H1 (cell line): ENCODE measurements at regions not wholly inside any gene's neighbourhood (a gene's known extent, or its start where the extent isn't known, plus 50 kb on each side); places are given as distances from the start of the nearest gene placed in this dataset.
"Not testable (repeated sequence)": the region's sequence is repeated elsewhere in the genome, so short reads cannot be mapped to it uniquely, and the experiment has no call there.

ENCODE experiments used
- BCL11A ChIP-seq, 2 experiments: IDR thresholded peaks; one replicate each; pipeline ENCODE4 v1.6.1; 2011; ENCODE audit warnings: low read depth in 2 of 2, low read length in 2 of 2, mild to moderate bottlenecking in 2 of 2
- CEBPB ChIP-seq: IDR thresholded peaks from 2 replicates; pipeline ENCODE4 v1.6.1; 2012; ENCODE audit warnings: low read depth, low read length
- CTCF ChIP-seq, 3 experiments: IDR thresholded peaks; 1 replicate in 2 of 3; 2 replicates in 1 of 3; pipeline versions ENCODE4 v1.5.1 to v1.6.1; 2011; ENCODE audit warnings: low read length in 3 of 3, mild to moderate bottlenecking in 3 of 3, inconsistent platforms in 2 of 3, low read depth in 1 of 3, moderate library complexity in 1 of 3; ENCODE audit not compliant: insufficient read depth in 1 of 3; ENCODE audit errors: control extremely low read depth in 1 of 3
- E2F6 ChIP-seq: IDR thresholded peaks from 2 replicates; pipeline ENCODE4 v1.6.1; 2012; ENCODE audit warnings: inconsistent platforms
- EP300 ChIP-seq, 2 experiments: IDR thresholded peaks; 1 replicate in 1 of 2; 2 replicates in 1 of 2; pipeline ENCODE4 v1.6.1; 2011 to 2012; ENCODE audit warnings: low read depth in 2 of 2, low read length in 2 of 2, mild to moderate bottlenecking in 2 of 2, borderline replicate concordance in 1 of 2, inconsistent platforms in 1 of 2, moderate library complexity in 1 of 2
- GABPA ChIP-seq: IDR thresholded peaks from 2 replicates; pipeline ENCODE4 v1.6.1; 2011; ENCODE audit warnings: mild to moderate bottlenecking, low read length, moderate library complexity, borderline replicate concordance; ENCODE audit not compliant: insufficient read depth
- KDM1A ChIP-seq: fragments of 200-600, 300-600 bp; sonication (generic); IDR thresholded peaks from 2 replicates; pipeline ENCODE4 v1.7.1; 2016; ENCODE audit warnings: mild to moderate bottlenecking, low read length, borderline replicate concordance
- RAD21 ChIP-seq, 2 experiments: IDR thresholded peaks in 1 of 2; conservative IDR thresholded peaks in 1 of 2; 2 replicates each; pipeline ENCODE4 v1.6.1; 2011; ENCODE audit warnings: low read depth in 2 of 2, low read length in 2 of 2, improper control_type of control experiment in 1 of 2, inconsistent platforms in 1 of 2, mild to moderate bottlenecking in 1 of 2, moderate library complexity in 1 of 2
- RBBP5 ChIP-seq: IDR thresholded peaks from 2 replicates; pipeline ENCODE4 v1.7.1; 2012; ENCODE audit warnings: low read depth, mild to moderate bottlenecking, inconsistent platforms, low read length, moderate library complexity, borderline replicate concordance
- RNF2 ChIP-seq: fragments of 200-900, 300-1000 bp; sonication (generic); IDR thresholded peaks from 2 replicates; pipeline ENCODE4 v1.7.1; 2016; ENCODE audit warnings: borderline replicate concordance, low read depth, mild to moderate bottlenecking, antibody characterized with exemption, low read length; ENCODE audit not compliant: poor library complexity, severe bottlenecking; ENCODE audit errors: missing control alignments
- SIX5 ChIP-seq: IDR thresholded peaks from 2 replicates; pipeline ENCODE4 v1.6.1; 2011; ENCODE audit warnings: mild to moderate bottlenecking, low read depth, low read length
- SP2 ChIP-seq: IDR thresholded peaks from 2 replicates; pipeline ENCODE4 v1.6.1; 2012; ENCODE audit warnings: mild to moderate bottlenecking, low read length, inconsistent platforms
- SRF ChIP-seq: IDR thresholded peaks from 2 replicates; pipeline ENCODE4 v1.6.1; 2011; ENCODE audit warnings: mild to moderate bottlenecking, low read depth, low read length, moderate library complexity
- TF ChIP-seq, protein P1 (sequence below): IDR thresholded peaks from 2 replicates; pipeline ENCODE4 v1.6.1; 2011; ENCODE audit warnings: low read length, improper control_type of control experiment

GRCh38 chr10:27313586-27313985, 73.0 kb upstream of the ACBD5 start:
- not testable (repeated sequence) for TF ChIP-seq CTCF (IDR thresholded peaks at IDR 0.05; ENCODE audit: control extremely low read depth in 1 of 3, insufficient read depth in 1 of 3, low read depth in 1 of 3, low read length in 3 of 3); CEBPB; SRF; SP2; GABPA; EP300 (IDR thresholded peaks at IDR 0.05; ENCODE audit: borderline replicate concordance in 1 of 2, low read depth in 2 of 2, low read length in 2 of 2); KDM1A; BCL11A (IDR thresholded peaks at IDR 0.05; ENCODE audit: low read depth in 2 of 2, low read length in 2 of 2); RNF2; RAD21 (IDR thresholded peaks at IDR 0.05 in 1 of 2, conservative IDR thresholded peaks at IDR 0.05 in 1 of 2; ENCODE audit: low read depth in 2 of 2, low read length in 2 of 2); E2F6; RBBP5; SIX5
- TF ChIP-seq, protein P1, sequence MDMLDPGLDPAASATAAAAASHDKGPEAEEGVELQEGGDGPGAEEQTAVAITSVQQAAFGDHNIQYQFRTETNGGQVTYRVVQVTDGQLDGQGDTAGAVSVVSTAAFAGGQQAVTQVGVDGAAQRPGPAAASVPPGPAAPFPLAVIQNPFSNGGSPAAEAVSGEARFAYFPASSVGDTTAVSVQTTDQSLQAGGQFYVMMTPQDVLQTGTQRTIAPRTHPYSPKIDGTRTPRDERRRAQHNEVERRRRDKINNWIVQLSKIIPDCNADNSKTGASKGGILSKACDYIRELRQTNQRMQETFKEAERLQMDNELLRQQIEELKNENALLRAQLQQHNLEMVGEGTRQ: not testable (repeated sequence)
